ENCODE measurements at regions not wholly inside any gene's neighbourhood (a gene's known extent, or its start where the extent isn't known, plus 50 kb on each side); places are given as distances from the start of the nearest gene placed in this dataset.

GRCh38 chr3:113055961-113056360 lies 65.2 kb downstream of the GTPBP8 start:
- Histone ChIP-seq H3K36me3 (ENCODE audit: control insufficient read depth, insufficient read depth, low read length) (no peaks in the 10 kb centered on the region), H2AFZ (replicated peaks; ENCODE audit: low read length, poor library complexity) (no peak overlapping the region), H3K14ac (replicated peaks; ENCODE audit: low read depth, low read length) (no peak overlapping the region), H3K4ac (ENCODE audit: low read depth, low read length) (no peak overlapping the region), H3K9me3 (ENCODE audit: control insufficient read depth, insufficient read depth, low read length) (no peaks in the 10 kb centered on the region), H3K4me3 (ENCODE audit: insufficient read depth, low read depth, low read length) (no peak overlapping the region), H3K4me2 (ENCODE audit: low read depth, low read length) (no peak overlapping the region), H3K18ac (ENCODE audit: low read depth, low read length) (no peak overlapping the region), H3K27me3 (ENCODE audit: control insufficient read depth, insufficient read depth, low read length) (peaks cover 17% of the 10 kb centered on the region), H3K23ac (ENCODE audit: low read depth, low read length) (no peak overlapping the region), H4K5ac (ENCODE audit: low read depth, low read length) (no peak overlapping the region), H3K9ac (ENCODE audit: low read depth, low read length) (no peak overlapping the region), H2BK20ac (ENCODE audit: low read depth, low read length) (no peak overlapping the region), H3K27ac (ENCODE audit: insufficient read depth, low read length) (no peak overlapping the region), H2AK9ac (replicated peaks; ENCODE audit: low read depth, low read length, poor library complexity) (no peak overlapping the region), H3K9me1 (ENCODE audit: insufficient read depth, low read length) (no peaks in the 10 kb centered on the region), H2AK5ac (ENCODE audit: low read depth, low read length) (no peak overlapping the region), H3K56ac (ENCODE audit: extremely low read depth, insufficient read depth, low read length) (no peak overlapping the region), H2BK5ac (ENCODE audit: low read depth, low read length, poor library complexity, severe bottlenecking) (no peak overlapping the region), H4K8ac (ENCODE audit: low read depth in 2 of 2, low read length in 2 of 2) (no peak overlapping the region), H3K79me1 (ENCODE audit: low read depth in 1 of 2, low read length in 2 of 2) (no peaks in the 10 kb centered on the region), H2BK15ac (ENCODE audit: low read depth, low read length) (no peak overlapping the region), H3K4me1 (ENCODE audit: control insufficient read depth, insufficient read depth, low read length) (peaks cover 5% of the 10 kb centered on the region), H4K20me1 (ENCODE audit: insufficient read depth, low read length) (no peaks in the 10 kb centered on the region), H2BK120ac (ENCODE audit: low read depth, low read length) (no peak overlapping the region), H4K91ac (ENCODE audit: insufficient read depth, low read depth, low read length) (no peak overlapping the region)
- TF ChIP-seq RCOR1 (IDR thresholded peaks at IDR 0.05; ENCODE audit: insufficient replicate concordance, low read length), result no peak
- no peak for TF ChIP-seq FOS (IDR thresholded peaks at IDR 0.05; ENCODE audit: low read depth, low read length)
- TF ChIP-seq MAFK (IDR thresholded peaks at IDR 0.05; ENCODE audit: low read depth, low read length), result no peak
- TF ChIP-seq, protein P1, sequence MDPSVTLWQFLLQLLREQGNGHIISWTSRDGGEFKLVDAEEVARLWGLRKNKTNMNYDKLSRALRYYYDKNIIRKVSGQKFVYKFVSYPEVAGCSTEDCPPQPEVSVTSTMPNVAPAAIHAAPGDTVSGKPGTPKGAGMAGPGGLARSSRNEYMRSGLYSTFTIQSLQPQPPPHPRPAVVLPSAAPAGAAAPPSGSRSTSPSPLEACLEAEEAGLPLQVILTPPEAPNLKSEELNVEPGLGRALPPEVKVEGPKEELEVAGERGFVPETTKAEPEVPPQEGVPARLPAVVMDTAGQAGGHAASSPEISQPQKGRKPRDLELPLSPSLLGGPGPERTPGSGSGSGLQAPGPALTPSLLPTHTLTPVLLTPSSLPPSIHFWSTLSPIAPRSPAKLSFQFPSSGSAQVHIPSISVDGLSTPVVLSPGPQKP (IDR thresholded peaks at IDR 0.05; ENCODE audit: borderline replicate concordance, low read depth, low read length), result no peak
- no peak for TF ChIP-seq MXI1 (IDR thresholded peaks at IDR 0.05; ENCODE audit: borderline replicate concordance, low read depth, low read length)
- no peak for TF ChIP-seq USF2 (IDR thresholded peaks at IDR 0.05; ENCODE audit: low read depth, low read length)
- no peak for TF ChIP-seq BHLHE40 (IDR thresholded peaks at IDR 0.05; ENCODE audit: low read depth, low read length)
- no peak for TF ChIP-seq MAZ (IDR thresholded peaks at IDR 0.05; ENCODE audit: borderline replicate concordance, low read depth, low read length)
- TF ChIP-seq CEBPB (IDR thresholded peaks at IDR 0.05; ENCODE audit: low read depth, low read length), result no peak
- TF ChIP-seq CHD1 (IDR thresholded peaks at IDR 0.05; ENCODE audit: low read depth, low read length), result no peak
- no peak for TF ChIP-seq CTCF (conservative IDR thresholded peaks at IDR 0.05; ENCODE audit: low read depth, low read length)
- no peak for TF ChIP-seq POLR2A (IDR thresholded peaks at IDR 0.05; ENCODE audit: low read depth, low read length)
- TF ChIP-seq RAD21 (IDR thresholded peaks at IDR 0.05; ENCODE audit: low read length), result no peak
- TF ChIP-seq RFX5 (IDR thresholded peaks at IDR 0.05; ENCODE audit: low read depth, low read length), result no peak
- BruUV-seq (replicated peaks), result no TSS peak
- CTCF ChIA-PET, result no interaction called here
- dilution Hi-C loops (cut with HindIII; ENCODE audit: low sequenced_read_pairs, unreplicated experiment), result no loop called here
- in situ Hi-C loops (cut with MboI; ENCODE audit: low sequenced_read_pairs), result loop anchor here (5.0 to 10.0 kb wide), 2 partner anchors 231 to 569 kb away; no protein-coding TSS in a partner anchor
- POLR2A ChIA-PET (ENCODE audit: unreplicated experiment), result no interaction called here
- DNase-seq (no peak), ATAC-seq (ENCODE audit: low read depth) (no peak)
- intact Hi-C loops (cut with micrococcal nuclease), result loop anchor here (10.0 kb wide), 4 partner anchors 79 to 689 kb away; partner anchors contain the start of genes ATP6V1A and NAA50
- 89% methylated on average over 4 of the region's 5 CpGs; no CpG with 5 or more reads in 1 of the 2 experiments for WGBS, 2 experiments (ENCODE audit: extremely low coverage in 2 of 2, insufficient read length in 1 of 2)

All from IMR-90 (cell line).